GM12878 (cell line): ENCODE measurements at regions not wholly inside any gene's neighbourhood (a gene's known extent, or its start where the extent isn't known, plus 50 kb on each side); places are given as distances from the start of the nearest gene placed in this dataset.

Experiments used
- ATAC-seq: fragments of 200-7000 bp; cut with Tn5 transposase; 3 replicates; pipeline ENCODE4 v1.9.1; 2020; ENCODE audit warnings: mild to moderate bottlenecking, moderate library complexity
- BruUV-seq: library from RNA; stranded (reverse); fragments of 400-500 nt; replicated peaks from 2 replicates; lab custom pipeline; 2021; lab: Mats Ljungman, UMichigan
- CTCF ChIA-PET: fragments of 300-600 bp; sonication (Branson Sonifier 250); formaldehyde crosslinking; extraction: SDS; loops from one replicate; lab custom pipeline; 2021; ENCODE audit warnings: inconsistent platforms; lab: Yijun Ruan, JAX
- POLR2A ChIA-PET: fragments of 350-600 bp; formaldehyde crosslinking; extraction: SDS; loops from one replicate; lab custom pipeline; 2021; ENCODE audit warnings: inconsistent platforms; lab: Charles Lee
- RAD21 ChIA-PET: fragments of 300-600 bp; sonication (Branson Sonifier 250); formaldehyde crosslinking; loops from one replicate; lab custom pipeline; 2023; ENCODE audit warnings: antibody characterized with exemption; ENCODE audit not compliant: unreplicated experiment; lab: Charles Lee
- SMC1A ChIA-PET: fragments of 300-600 bp; sonication (Branson Sonifier 250); formaldehyde crosslinking; loops from one replicate; lab custom pipeline; 2023; ENCODE audit not compliant: unreplicated experiment, uncharacterized antibody; lab: Charles Lee
- DNase-seq: peaks from one replicate; pipeline ENCODE4 v3.0.0-alpha.2; 2011; ENCODE audit warnings: low read depth, low spot score
- FAIRE-seq: peaks from 3 replicates; lab custom pipeline; 2011; peaks lifted over from hg19 to GRCh38; lab: Jason Lieb, UNC
- H2AFZ ChIP-seq: 2 replicates; pipeline ENCODE4 v1.6.0; 2011; ENCODE audit warnings: low read depth, low read length, control low read depth; ENCODE audit not compliant: control insufficient read depth
- H3K27ac ChIP-seq: 2 replicates; pipeline ENCODE4 v1.5.1; 2011; ENCODE audit warnings: control low read depth; ENCODE audit not compliant: control insufficient read depth, insufficient read depth
- H3K27me3 ChIP-seq, 2 experiments: replicated peaks in 1 of 2; 2 replicates each; pipeline versions ENCODE4 v1.6.0 to v1.6.1; 2011; ENCODE audit warnings: low read length in 1 of 2; ENCODE audit not compliant: control insufficient read depth in 2 of 2, insufficient read depth in 2 of 2
- H3K36me3 ChIP-seq, 2 experiments: 2 replicates each; pipeline ENCODE4 v1.5.1; 2011; ENCODE audit warnings: low read length in 1 of 2; ENCODE audit not compliant: control insufficient read depth in 2 of 2, insufficient read depth in 2 of 2
- H3K4me1 ChIP-seq: 2 replicates; pipeline ENCODE4 v1.6.1; 2011; ENCODE audit warnings: mild to moderate bottlenecking, low read length, moderate library complexity, mixed read lengths; ENCODE audit not compliant: control insufficient read depth, insufficient read depth
- H3K4me2 ChIP-seq: 2 replicates; pipeline ENCODE4 v1.6.0; 2011; ENCODE audit warnings: control low read depth; ENCODE audit not compliant: control insufficient read depth, insufficient read depth
- H3K4me3 ChIP-seq: fragments of 200-600 bp; sonication (generic); 2 replicates; pipeline ENCODE4 v1.5.1; 2016
- H3K79me2 ChIP-seq: 2 replicates; pipeline ENCODE4 v1.6.0; 2011; ENCODE audit warnings: low read length; ENCODE audit not compliant: control insufficient read depth, insufficient read depth
- H3K9ac ChIP-seq: 2 replicates; pipeline ENCODE4 v1.8.0; 2011; ENCODE audit warnings: low read length, control low read depth, mixed read lengths; ENCODE audit not compliant: control insufficient read depth, insufficient read depth
- H3K9me3 ChIP-seq: replicated peaks from 3 replicates; pipeline ENCODE4 v1.5.1; 2011; ENCODE audit warnings: mild to moderate bottlenecking, low read length; ENCODE audit not compliant: control insufficient read depth, insufficient read depth
- H4K20me1 ChIP-seq: 2 replicates; pipeline ENCODE4 v1.6.0; 2011; ENCODE audit not compliant: control insufficient read depth, insufficient read depth
- CHD1 ChIP-seq: IDR thresholded peaks from 2 replicates; pipeline ENCODE4 v1.6.1; 2012; ENCODE audit warnings: low read depth, low read length, improper control_type of control experiment
- CTCF ChIP-seq, 3 experiments: IDR thresholded peaks in 2 of 3; conservative IDR thresholded peaks in 1 of 3; 2 replicates each; pipeline ENCODE4 v1.5.1; 2011; ENCODE audit warnings: low read depth in 3 of 3, low read length in 3 of 3, mild to moderate bottlenecking in 3 of 3, control low read depth in 2 of 3, moderate library complexity in 2 of 3, inconsistent platforms in 1 of 3, mixed read lengths in 1 of 3; ENCODE audit not compliant: control insufficient read depth in 2 of 3, insufficient read depth in 1 of 3; ENCODE audit errors: extremely low read depth in 1 of 3
- EED ChIP-seq: sonication (generic); IDR thresholded peaks from 2 replicates; pipeline ENCODE4 v1.6.1; 2016; ENCODE audit warnings: antibody characterized with exemption, low read depth
- RAD21 ChIP-seq: IDR thresholded peaks from 2 replicates; pipeline ENCODE4 v1.6.1; 2011; ENCODE audit warnings: mild to moderate bottlenecking, low read depth, low read length, moderate library complexity; ENCODE audit not compliant: insufficient read depth
- SMC3 ChIP-seq: IDR thresholded peaks from 2 replicates; pipeline ENCODE4 v1.6.1; 2011; ENCODE audit warnings: low read length, improper control_type of control experiment, borderline replicate concordance
- ZNF274 ChIP-seq: IDR thresholded peaks from one replicate; pipeline ENCODE4 v1.8.0; 2011; ENCODE audit not compliant: insufficient read length, insufficient read depth
- WGBS: methylation state at CpG from one replicate; pipeline ENCODE4 v1.1.6; 2016; ENCODE audit warnings: low lambda C conversion rate; ENCODE audit not compliant: insufficient replicate concordance, insufficient coverage; ENCODE audit errors: missing lambda C conversion rate; 5-methylcytosine and 5-hydroxymethylcytosine counted together
- in situ Hi-C: fragments of 300-500 bp; cut with MboI; formaldehyde crosslinking; loops from 9 replicates; pipeline ENCODE4 v1.14.3; 2018; ENCODE audit warnings: mixed read lengths
- intact Hi-C: fragments of 100-400 bp; cut with micrococcal nuclease; formaldehyde crosslinking; loops from one replicate; pipeline ENCODE4 v1.14.2; 2022; ENCODE audit not compliant: unreplicated experiment

GRCh38 chr2:175309799-175310198 lies 128.3 kb upstream of the ATP5MC3 start:
- Histone ChIP-seq H3K27ac (no peak overlapping the region), H3K36me3 (no peaks in the 10 kb centered on the region), H4K20me1 (no peaks in the 10 kb centered on the region), H3K4me2 (no peak overlapping the region), H3K9me3 (no peaks in the 10 kb centered on the region), H3K4me1 (no peaks in the 10 kb centered on the region), H3K79me2 (no peaks in the 10 kb centered on the region), H3K27me3 (peaks cover 0 to 2% of the 10 kb centered on the region in 2 experiments; a peak in 1 of 4 replicates), H3K4me3 (no peak overlapping the region), H2AFZ (no peak overlapping the region), H3K9ac (no peak overlapping the region)
- ATAC-seq = peak; percentile 84
- TF ChIP-seq CTCF (IDR thresholded peaks at IDR 0.05 in 2 of 3, conservative IDR thresholded peaks at IDR 0.05 in 1 of 3; ENCODE audit: control insufficient read depth in 2 of 3, extremely low read depth in 1 of 3, insufficient read depth in 1 of 3, low read depth in 3 of 3, low read length in 3 of 3) (peak; percentile 42 to 48 (median 45); a peak in 5 of 6 replicates), RAD21 (peak; percentile 48), ZNF274 (no peak), EED (no peak), SMC3 (peak; percentile 24; the same call in 1 of the 2 replicates), CHD1 (no peak)
- ChIA-PET RAD21 (no interaction called here), CTCF (no interaction called here), POLR2A (no interaction called here), SMC1A (no interaction called here)
- no TSS peak for BruUV-seq
- 32% methylated on average over 3 of the region's 3 CpGs for WGBS
- DNase-seq = no peak
- no peak for FAIRE-seq
- intact Hi-C loops = loop anchor here (2.0 kb wide), 2 partner anchors 19 to 787 kb away; no protein-coding TSS in a partner anchor
- in situ Hi-C loops = no loop called here
